22Rv1 (cell line): ENCODE measurements at regions not wholly inside any gene's neighbourhood (a gene's known extent, or its start where the extent isn't known, plus 50 kb on each side); places are given as distances from the start of the nearest gene placed in this dataset.

Experiments used
- H3K27ac ChIP-seq: fragments of 450-650 bp; 2 replicates; pipeline ENCODE4 v1.5.1; 2017
- CTCF ChIP-seq: fragments of 450-650 bp; IDR thresholded peaks from 2 replicates; pipeline ENCODE4 v1.5.1; 2017; ENCODE audit warnings: mild to moderate bottlenecking
- ZFX ChIP-seq: fragments of 450-650 bp; IDR thresholded peaks from 2 replicates; pipeline ENCODE4 v1.6.1; 2017; ENCODE audit warnings: antibody characterized with exemption, borderline replicate concordance

GRCh38 chr6:169047345-169047744 lies 206.3 kb downstream of the THBS2 start:
- H3K27ac ChIP-seq: no peak overlapping the region
- TF ChIP-seq CTCF: no peak
- no peak for TF ChIP-seq ZFX

- H3K27ac ChIP-seq: no peak overlapping the region
- TF ChIP-seq CTCF (no peak), ZFX (no peak)
Measured at GRCh38 chr6:169046483-169047192, 207.0 kb downstream of the THBS2 start.

GRCh38 chr6:169046021-169046420 lies 207.6 kb downstream of the THBS2 start:
- TF ChIP-seq CTCF (no peak), ZFX (no peak)
- H3K27ac ChIP-seq: no peak overlapping the region

- no peak overlapping the region for H3K27ac ChIP-seq
- TF ChIP-seq ZFX: no peak
- no peak for TF ChIP-seq CTCF
Measured at GRCh38 chr6:169045486-169045885, 208.2 kb downstream of the THBS2 start.

GRCh38 chr6:169044381-169045230 lies 209.0 kb downstream of the THBS2 start:
- no peak overlapping the region for H3K27ac ChIP-seq
- TF ChIP-seq CTCF (no peak), ZFX (no peak)

- TF ChIP-seq ZFX (no peak), CTCF (no peak)
- H3K27ac ChIP-seq: no peak overlapping the region
Measured at GRCh38 chr6:169042061-169042460, 211.6 kb downstream of the THBS2 start.

GRCh38 chr6:169041078-169041477 lies 212.6 kb downstream of the THBS2 start:
- no peak overlapping the region for H3K27ac ChIP-seq
- no peak for TF ChIP-seq CTCF
- no peak for TF ChIP-seq ZFX
